Gastroesophageal sphincter (tissue), 3 donors: ENCODE measurements at regions not wholly inside any gene's neighbourhood (a gene's known extent, or its start where the extent isn't known, plus 50 kb on each side); places are given as distances from the start of the nearest gene placed in this dataset.

ENCODE experiments used
- CTCF ChIP-seq, 4 experiments: fragments of 200-600 bp in 2 of 4; fragments of 450-650 bp in 2 of 4; sonication (generic) in 1 of 4; IDR thresholded peaks; one replicate each; pipeline ENCODE4 v1.5.1; 2017 to 2019; ENCODE audit warnings: antibody characterized with exemption in 4 of 4, mild to moderate bottlenecking in 2 of 4, moderate library complexity in 2 of 4
- POLR2A ChIP-seq, 2 donors: fragments of 450-650 bp; IDR thresholded peaks; one replicate each; pipeline ENCODE4 v1.6.1; 2017; ENCODE audit warnings: antibody characterized with exemption in 2 of 2, mild to moderate bottlenecking in 2 of 2, moderate library complexity in 1 of 2

GRCh38 chr9:32069169-32069813 is 315.2 kb upstream of the ACO1 start:
- TF ChIP-seq POLR2A (IDR thresholded peaks at IDR 0.05), result no peak
- TF ChIP-seq CTCF (IDR thresholded peaks at IDR 0.05), result no peak
